Endothelial cell (in vitro differentiated cells): ENCODE measurements at regions not wholly inside any gene's neighbourhood (a gene's known extent, or its start where the extent isn't known, plus 50 kb on each side); places are given as distances from the start of the nearest gene placed in this dataset.

Experiments
- DNase-seq: peaks from one replicate; pipeline ENCODE4 v3.0.0; 2021; ENCODE audit warnings: low spot score
- H3K27ac Mint-ChIP-seq: one replicate; pipeline ENCODE4 v1.8.0; 2021; ENCODE audit warnings: mixed read lengths, inconsistent platforms; ENCODE audit not compliant: unreplicated experiment
- H3K27me3 Mint-ChIP-seq: one replicate; pipeline ENCODE4 v1.8.0; 2021; ENCODE audit warnings: mild to moderate bottlenecking, moderate library complexity, mixed read lengths, inconsistent platforms; ENCODE audit not compliant: unreplicated experiment
- H3K36me3 Mint-ChIP-seq: one replicate; pipeline ENCODE4 v1.8.0; 2021; ENCODE audit warnings: mild to moderate bottlenecking, low read depth, mixed read lengths, inconsistent platforms; ENCODE audit not compliant: unreplicated experiment
- H3K4me1 Mint-ChIP-seq: one replicate; pipeline ENCODE4 v1.8.0; 2021; ENCODE audit warnings: mild to moderate bottlenecking, mixed read lengths, inconsistent platforms; ENCODE audit not compliant: unreplicated experiment
- H3K4me3 Mint-ChIP-seq: one replicate; pipeline ENCODE4 v1.8.0; 2021; ENCODE audit warnings: mild to moderate bottlenecking, mixed read lengths, inconsistent platforms; ENCODE audit not compliant: unreplicated experiment
- H3K9me3 Mint-ChIP-seq: one replicate; pipeline ENCODE4 v1.8.0; 2021; ENCODE audit warnings: mixed read lengths, inconsistent platforms; ENCODE audit not compliant: unreplicated experiment
- TF ChIP-seq, protein P1 (sequence below): fragments of 200-600 bp; sonication (generic); IDR thresholded peaks from one replicate; pipeline ENCODE4 v1.5.0; 2021; ENCODE audit warnings: antibody characterized with exemption; ENCODE audit not compliant: unreplicated experiment

- H3K36me3 Mint-ChIP-seq, result no peaks in the 10 kb centered on the region
- no peak overlapping the region for H3K4me3 Mint-ChIP-seq
- H3K27ac Mint-ChIP-seq, result no peak overlapping the region
- TF ChIP-seq, protein P1, sequence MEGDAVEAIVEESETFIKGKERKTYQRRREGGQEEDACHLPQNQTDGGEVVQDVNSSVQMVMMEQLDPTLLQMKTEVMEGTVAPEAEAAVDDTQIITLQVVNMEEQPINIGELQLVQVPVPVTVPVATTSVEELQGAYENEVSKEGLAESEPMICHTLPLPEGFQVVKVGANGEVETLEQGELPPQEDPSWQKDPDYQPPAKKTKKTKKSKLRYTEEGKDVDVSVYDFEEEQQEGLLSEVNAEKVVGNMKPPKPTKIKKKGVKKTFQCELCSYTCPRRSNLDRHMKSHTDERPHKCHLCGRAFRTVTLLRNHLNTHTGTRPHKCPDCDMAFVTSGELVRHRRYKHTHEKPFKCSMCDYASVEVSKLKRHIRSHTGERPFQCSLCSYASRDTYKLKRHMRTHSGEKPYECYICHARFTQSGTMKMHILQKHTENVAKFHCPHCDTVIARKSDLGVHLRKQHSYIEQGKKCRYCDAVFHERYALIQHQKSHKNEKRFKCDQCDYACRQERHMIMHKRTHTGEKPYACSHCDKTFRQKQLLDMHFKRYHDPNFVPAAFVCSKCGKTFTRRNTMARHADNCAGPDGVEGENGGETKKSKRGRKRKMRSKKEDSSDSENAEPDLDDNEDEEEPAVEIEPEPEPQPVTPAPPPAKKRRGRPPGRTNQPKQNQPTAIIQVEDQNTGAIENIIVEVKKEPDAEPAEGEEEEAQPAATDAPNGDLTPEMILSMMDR, result no peak
- H3K4me1 Mint-ChIP-seq, result no peaks in the 10 kb centered on the region
- H3K9me3 Mint-ChIP-seq, result no peaks in the 10 kb centered on the region
- no peaks in the 10 kb centered on the region for H3K27me3 Mint-ChIP-seq
- no peak for DNase-seq
Observed at GRCh38 chr3:66139415-66139814, 81.4 kb upstream of the SLC25A26 start.

DNA sequence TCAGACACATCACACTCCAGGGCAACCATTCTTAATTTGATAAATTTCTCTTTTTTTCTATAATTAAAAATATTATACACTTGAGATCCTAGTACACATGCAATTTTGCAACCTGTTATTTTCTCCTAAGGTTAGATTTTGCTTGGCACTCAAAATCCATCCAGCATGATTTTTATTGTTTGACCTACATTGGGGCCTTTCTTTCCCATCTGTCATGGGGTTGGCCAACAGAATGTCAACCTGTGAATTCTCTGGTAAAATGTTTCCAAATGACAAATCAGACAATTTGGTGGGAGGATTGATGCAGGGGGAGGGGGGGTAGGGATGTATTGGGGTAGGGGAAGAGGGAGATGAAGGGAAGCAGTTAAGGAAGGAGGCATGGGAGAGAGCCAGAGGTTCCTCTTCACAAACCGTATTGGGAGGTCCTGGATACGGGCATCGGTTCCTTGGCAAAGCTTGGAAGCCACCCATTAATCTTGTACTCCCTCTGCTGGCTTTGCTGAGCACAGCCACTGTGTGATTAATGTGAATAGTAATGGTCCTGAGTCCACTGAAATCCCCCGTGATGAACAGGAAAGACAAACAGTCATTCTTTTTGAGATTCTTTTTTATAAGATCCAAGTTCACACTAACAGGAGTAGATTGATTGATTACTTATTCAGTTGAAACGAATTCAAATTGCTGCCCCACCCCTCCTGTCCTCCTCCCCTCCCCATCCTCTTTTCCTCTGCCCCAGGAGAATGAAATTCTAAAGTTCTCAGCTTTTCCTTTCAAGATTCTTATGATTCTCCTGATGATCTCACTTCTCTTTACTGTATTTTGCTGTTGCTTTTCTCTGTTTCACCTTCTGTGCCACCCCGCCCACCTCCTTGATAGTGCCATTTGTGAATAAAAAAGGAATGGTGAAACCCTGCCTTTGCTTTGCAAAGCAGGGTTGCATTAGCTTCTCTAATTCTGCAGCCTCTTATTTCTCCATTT lies 82.2 kb upstream of the SLC25A26 start:
- no peaks in the 10 kb centered on the region for H3K9me3 Mint-ChIP-seq
- no peak overlapping the region for H3K27ac Mint-ChIP-seq
- peak; percentile 68 for DNase-seq
- no peaks in the 10 kb centered on the region for H3K36me3 Mint-ChIP-seq
- H3K27me3 Mint-ChIP-seq, result no peaks in the 10 kb centered on the region
- TF ChIP-seq, protein P1, result peak; percentile 58
- H3K4me3 Mint-ChIP-seq, result no peak overlapping the region
- H3K4me1 Mint-ChIP-seq, result peaks cover 8% of the 10 kb centered on the region

GRCh38 chr3:66136597-66136996 lies 84.2 kb upstream of the SLC25A26 start:
- no peak for DNase-seq

GRCh38 chr3:66133853-66134445 lies 86.9 kb upstream of the SLC25A26 start:
- Mint-ChIP-seq H3K4me1 (peaks cover 10% of the 10 kb centered on the region), H3K4me3 (no peak overlapping the region), H3K9me3 (no peaks in the 10 kb centered on the region), H3K27me3 (no peaks in the 10 kb centered on the region), H3K36me3 (no peaks in the 10 kb centered on the region), H3K27ac (no peak overlapping the region)
- TF ChIP-seq, protein P1, result no peak
- DNase-seq, result no peak

More at GRCh38 chr3:66136597-66136996, 84.2 kb upstream of the SLC25A26 start:
- TF ChIP-seq, protein P1, result no peak
- no peak overlapping the region for H3K27ac Mint-ChIP-seq
- H3K4me1 Mint-ChIP-seq, result peaks cover 10% of the 10 kb centered on the region
- no peak overlapping the region for H3K4me3 Mint-ChIP-seq
- no peaks in the 10 kb centered on the region for H3K27me3 Mint-ChIP-seq
- H3K36me3 Mint-ChIP-seq, result no peaks in the 10 kb centered on the region
- H3K9me3 Mint-ChIP-seq, result no peaks in the 10 kb centered on the region
